BJ (cell line): ENCODE measurements at regions not wholly inside any gene's neighbourhood (a gene's known extent, or its start where the extent isn't known, plus 50 kb on each side); places are given as distances from the start of the nearest gene placed in this dataset.

ENCODE experiments used
- CTCF ChIA-PET: fragments of 350-600 bp; formaldehyde crosslinking; extraction: SDS; loops from one replicate; lab custom pipeline; 2021; ENCODE audit warnings: antibody characterized with exemption, inconsistent platforms; lab: Yijun Ruan, JAX
- POLR2A ChIA-PET: fragments of 300-600 bp; sonication (Branson Sonifier 250); formaldehyde crosslinking; extraction: SDS; loops from one replicate; lab custom pipeline; 2021; ENCODE audit warnings: antibody characterized with exemption; lab: Charles Lee
- DNase-seq: peaks from one replicate; pipeline ENCODE4 v3.0.0-alpha.2; 2011; ENCODE audit warnings: low read depth
- H3K27me3 ChIP-seq: 2 replicates; pipeline ENCODE4 v1.6.0; 2011; ENCODE audit warnings: low read length; ENCODE audit not compliant: control insufficient read depth, insufficient read depth
- H3K36me3 ChIP-seq: 2 replicates; pipeline ENCODE4 v1.5.1; 2011; ENCODE audit warnings: low read length; ENCODE audit not compliant: control insufficient read depth, insufficient read depth
- H3K4me3 ChIP-seq: 2 replicates; pipeline ENCODE4 v1.5.1; 2011; ENCODE audit warnings: low read depth, mild to moderate bottlenecking, control low read depth, low read length
- CTCF ChIP-seq: IDR thresholded peaks from 2 replicates; pipeline ENCODE4 v1.5.1; 2011; ENCODE audit warnings: low read depth, mild to moderate bottlenecking, control low read depth, inconsistent platforms, low read length, moderate library complexity; ENCODE audit not compliant: insufficient read depth

- ChIA-PET POLR2A (no interaction called here), CTCF (no interaction called here)
- no peak for TF ChIP-seq CTCF
- no peak overlapping the region for H3K4me3 ChIP-seq
- DNase-seq: no peak
- no peaks in the 10 kb centered on the region for H3K27me3 ChIP-seq
- H3K36me3 ChIP-seq: no peaks in the 10 kb centered on the region
Observed at GRCh38 chr4:32117693-32118092, 1397.5 kb downstream of the PCDH7 start.

GRCh38 chr4:32119907-32120306 lies 1399.7 kb downstream of the PCDH7 start:
- CTCF ChIA-PET: no interaction called here
- no peak for TF ChIP-seq CTCF
- Histone ChIP-seq H3K4me3 (no peak overlapping the region), H3K27me3 (no peaks in the 10 kb centered on the region), H3K36me3 (no peaks in the 10 kb centered on the region)
- POLR2A ChIA-PET: no interaction called here
- no peak for DNase-seq

DNA sequence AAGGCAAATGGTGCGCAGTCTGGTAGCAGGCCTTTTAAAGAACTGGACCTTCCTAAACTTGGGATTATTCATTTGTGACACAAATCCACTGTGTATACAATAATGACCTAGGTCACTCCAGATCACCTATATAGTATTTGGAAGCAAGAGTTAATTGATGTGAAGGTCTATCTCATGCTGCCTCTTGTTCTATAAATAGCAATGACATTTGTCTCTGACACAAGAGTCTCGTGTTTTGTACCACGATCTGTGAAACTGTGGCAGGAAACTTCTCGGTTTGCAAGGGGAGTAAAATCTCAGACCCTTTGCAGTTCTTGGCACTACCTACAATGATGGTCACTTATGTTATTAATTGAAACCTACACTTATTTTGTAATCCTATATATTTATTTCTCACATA lies 1408.4 kb downstream of the PCDH7 start:
- TF ChIP-seq CTCF: no peak
- Histone ChIP-seq H3K4me3 (no peak overlapping the region), H3K27me3 (no peaks in the 10 kb centered on the region), H3K36me3 (no peaks in the 10 kb centered on the region)
- DNase-seq: no peak
- POLR2A ChIA-PET: no interaction called here
- CTCF ChIA-PET: no interaction called here

GRCh38 chr4:32129967-32130366 lies 1409.8 kb downstream of the PCDH7 start:
- no peaks in the 10 kb centered on the region for H3K36me3 ChIP-seq
- ChIA-PET POLR2A (no interaction called here), CTCF (no interaction called here)
- no peak for TF ChIP-seq CTCF
- H3K4me3 ChIP-seq: no peak overlapping the region
- H3K27me3 ChIP-seq: no peaks in the 10 kb centered on the region
- DNase-seq: no peak

DNA sequence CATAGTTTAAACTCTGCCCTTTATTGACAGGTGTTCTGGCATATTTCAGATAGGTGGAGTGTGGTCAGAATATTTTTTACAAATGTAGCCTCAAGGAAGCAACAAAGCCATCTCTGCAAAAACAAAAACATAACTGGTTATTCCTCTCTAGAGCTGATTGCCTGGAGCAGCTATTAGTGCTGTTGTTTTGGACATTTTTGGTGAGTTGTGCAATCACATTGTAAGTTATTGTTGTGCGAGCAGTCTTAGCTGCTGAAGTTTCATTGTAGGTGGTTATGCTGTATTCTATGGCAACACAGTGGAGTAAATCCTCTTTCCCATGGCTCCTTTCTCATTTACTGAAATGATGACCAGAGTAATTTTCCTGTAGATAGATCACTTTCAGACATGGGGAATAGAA lies 1413.0 kb downstream of the PCDH7 start:
- no peaks in the 10 kb centered on the region for H3K27me3 ChIP-seq
- TF ChIP-seq CTCF: no peak
- POLR2A ChIA-PET: no interaction called here
- no peaks in the 10 kb centered on the region for H3K36me3 ChIP-seq
- DNase-seq: no peak
- CTCF ChIA-PET: no interaction called here
- no peak overlapping the region for H3K4me3 ChIP-seq
